ENCODE measurements at regions not wholly inside any gene's neighbourhood (a gene's known extent, or its start where the extent isn't known, plus 50 kb on each side); places are given as distances from the start of the nearest gene placed in this dataset.
"Not testable (repeated sequence)": the region's sequence is repeated elsewhere in the genome, so short reads cannot be mapped to it uniquely, and the experiment has no call there.

GRCh38 chr1:113207019-113207418 lies 134.0 kb downstream of the LRIG2 start:
- DNase-seq (ENCODE audit: low spot score) = no peak
- TF ChIP-seq CTCF (IDR thresholded peaks at IDR 0.05; ENCODE audit: extremely low read depth, insufficient read depth, missing control alignments) = no peak
- in situ Hi-C loops (cut with MboI; ENCODE audit: low pct_unique_long_range_greater_than_20kb, low sequenced_read_pairs, unreplicated experiment) = no loop called here

- no peak for DNase-seq (ENCODE audit: low spot score)
- no peak for TF ChIP-seq CTCF (IDR thresholded peaks at IDR 0.05; ENCODE audit: extremely low read depth, insufficient read depth, missing control alignments)
- in situ Hi-C loops (cut with MboI; ENCODE audit: low pct_unique_long_range_greater_than_20kb, low sequenced_read_pairs, unreplicated experiment) = no loop called here
Measured at GRCh38 chr1:113207457-113207856, 134.5 kb downstream of the LRIG2 start.

- in situ Hi-C loops (cut with MboI; ENCODE audit: low pct_unique_long_range_greater_than_20kb, low sequenced_read_pairs, unreplicated experiment); DNase-seq (ENCODE audit: low spot score): not testable (repeated sequence)
Measured at GRCh38 chr1:113208425-113208824, 135.4 kb downstream of the LRIG2 start.

GRCh38 chr1:113210248-113210647 lies 137.2 kb downstream of the LRIG2 start:
- in situ Hi-C loops (cut with MboI; ENCODE audit: low pct_unique_long_range_greater_than_20kb, low sequenced_read_pairs, unreplicated experiment) = no loop called here
- DNase-seq (ENCODE audit: low spot score) = no peak
- no peak for TF ChIP-seq CTCF (IDR thresholded peaks at IDR 0.05; ENCODE audit: extremely low read depth, insufficient read depth, missing control alignments)

GRCh38 chr1:113211467-113211866 lies 138.5 kb downstream of the LRIG2 start:
- DNase-seq (ENCODE audit: low spot score) = no peak
- in situ Hi-C loops (cut with MboI; ENCODE audit: low pct_unique_long_range_greater_than_20kb, low sequenced_read_pairs, unreplicated experiment) = no loop called here
- TF ChIP-seq CTCF (IDR thresholded peaks at IDR 0.05; ENCODE audit: extremely low read depth, insufficient read depth, missing control alignments) = no peak

- in situ Hi-C loops (cut with MboI; ENCODE audit: low pct_unique_long_range_greater_than_20kb, low sequenced_read_pairs, unreplicated experiment) = no loop called here
- no peak for DNase-seq (ENCODE audit: low spot score)
- no peak for TF ChIP-seq CTCF (IDR thresholded peaks at IDR 0.05; ENCODE audit: extremely low read depth, insufficient read depth, missing control alignments)
Measured at GRCh38 chr1:113215015-113215414, 142.0 kb downstream of the LRIG2 start.

- DNase-seq (ENCODE audit: low spot score) = no peak
- in situ Hi-C loops (cut with MboI; ENCODE audit: low pct_unique_long_range_greater_than_20kb, low sequenced_read_pairs, unreplicated experiment) = no loop called here
- no peak for TF ChIP-seq CTCF (IDR thresholded peaks at IDR 0.05; ENCODE audit: extremely low read depth, insufficient read depth, missing control alignments)
Measured at GRCh38 chr1:113216664-113217063, 143.7 kb downstream of the LRIG2 start.

Data from GM13977 (cell line).